Hematopoietic multipotent progenitor cell treated with erythropoietin and hydrocortisone succinate and interleukin-3 and kit ligand, for 17 days (in vitro differentiated cells): ENCODE measurements at regions not wholly inside any gene's neighbourhood (a gene's known extent, or its start where the extent isn't known, plus 50 kb on each side); places are given as distances from the start of the nearest gene placed in this dataset.
"Not testable (repeated sequence)": the region's sequence is repeated elsewhere in the genome, so short reads cannot be mapped to it uniquely, and the experiment has no call there.

Experiments used
- DNase-seq: peaks from one replicate; pipeline ENCODE4 v3.0.0-alpha.2; 2015; ENCODE audit warnings: low spot score

GRCh38 chr4:111959222-111959621 is 186.0 kb upstream of the FAM241A start:
- no peak for DNase-seq

GRCh38 chr4:111960241-111960667 is 185.0 kb upstream of the FAM241A start:
- DNase-seq, result no peak

- not testable (repeated sequence) for DNase-seq
These were observed 184.2 kb upstream of the FAM241A start for GRCh38 chr4:111961026-111961425.

- no peak for DNase-seq
These were observed 183.4 kb upstream of the FAM241A start for GRCh38 chr4:111961809-111962208.

- no peak for DNase-seq
These were observed 182.0 kb upstream of the FAM241A start for GRCh38 chr4:111963158-111963700.

GRCh38 chr4:111977419-111977965 is 167.8 kb upstream of the FAM241A start:
- no peak for DNase-seq

- no peak for DNase-seq
These were observed 165.3 kb upstream of the FAM241A start for GRCh38 chr4:111979921-111980320.

GRCh38 chr4:111982089-111982488 is 163.2 kb upstream of the FAM241A start:
- DNase-seq, result no peak

- no peak for DNase-seq
These were observed 161.0 kb upstream of the FAM241A start for GRCh38 chr4:111984169-111984819.

- DNase-seq, result no peak
These were observed 159.8 kb upstream of the FAM241A start for GRCh38 chr4:111985426-111985825.

- DNase-seq, result no peak
These were observed 159.2 kb upstream of the FAM241A start for GRCh38 chr4:111986095-111986494.

GRCh38 chr4:111988514-111988913 is 156.7 kb upstream of the FAM241A start:
- no peak for DNase-seq

- DNase-seq, result no peak
These were observed 155.4 kb upstream of the FAM241A start for GRCh38 chr4:111989817-111990216.

- no peak for DNase-seq
These were observed 154.1 kb upstream of the FAM241A start for GRCh38 chr4:111991163-111991562.

- DNase-seq, result no peak
These were observed 153.5 kb upstream of the FAM241A start for GRCh38 chr4:111991797-111992196.

- DNase-seq, result no peak
These were observed 152.7 kb upstream of the FAM241A start for GRCh38 chr4:111992351-111993168.

GRCh38 chr4:111994392-111994791 is 150.9 kb upstream of the FAM241A start:
- DNase-seq, result no peak

GRCh38 chr4:111997785-111998184 is 147.5 kb upstream of the FAM241A start:
- DNase-seq, result no peak

- DNase-seq, result no peak
These were observed 145.5 kb upstream of the FAM241A start for GRCh38 chr4:111999801-112000200.

- no peak for DNase-seq
These were observed 144.2 kb upstream of the FAM241A start for GRCh38 chr4:112001041-112001440.

- no peak for DNase-seq
These were observed 143.0 kb upstream of the FAM241A start for GRCh38 chr4:112002248-112002661.

- DNase-seq, result no peak
These were observed 141.9 kb upstream of the FAM241A start for GRCh38 chr4:112003231-112003907.
